Gastrocnemius medialis (tissue), 4 donors: ENCODE measurements at regions not wholly inside any gene's neighbourhood (a gene's known extent, or its start where the extent isn't known, plus 50 kb on each side); places are given as distances from the start of the nearest gene placed in this dataset.

Experiments
- ATAC-seq, 2 donors: fragments of 150-250 bp; one replicate each; pipeline ENCODE4 v1.9.1; 2016
- DNase-seq, 2 donors: peaks; one replicate each; pipeline ENCODE4 v3.0.0-alpha.2; 2019
- H3K27ac ChIP-seq, 4 donors: fragments of 200-600 bp; sonication (generic); 1 replicate in 1 of 4; 2 replicates in 3 of 4; pipeline ENCODE4 v1.5.1; 2016 to 2018; ENCODE audit warnings: mild to moderate bottlenecking in 2 of 4, moderate library complexity in 1 of 4
- H3K27me3 ChIP-seq, 3 donors: fragments of 200-600 bp; sonication (generic) in 2 of 3; 1 replicate in 1 of 3; 2 replicates in 2 of 3; pipeline versions ENCODE4 v1.5.1 to v1.6.0; 2016 to 2019; ENCODE audit warnings: mild to moderate bottlenecking in 1 of 3, moderate library complexity in 1 of 3
- H3K36me3 ChIP-seq, 2 donors: fragments of 200-600 bp; sonication (generic) in 1 of 2; one replicate each; pipeline ENCODE4 v1.5.1; 2017 to 2018
- H3K4me1 ChIP-seq, 2 donors: fragments of 200-600 bp; sonication (generic) in 1 of 2; one replicate each; pipeline ENCODE4 v1.5.1; 2016 to 2017; ENCODE audit warnings: mild to moderate bottlenecking in 2 of 2
- H3K4me3 ChIP-seq, 4 donors: fragments of 200-600 bp; sonication (generic) in 3 of 4; 1 replicate in 1 of 4; 2 replicates in 3 of 4; pipeline ENCODE4 v1.5.1; 2016 to 2019; ENCODE audit warnings: mild to moderate bottlenecking in 2 of 4
- H3K9me3 ChIP-seq, 3 donors: fragments of 200-600 bp; sonication (generic) in 2 of 3; 1 replicate in 1 of 3; 2 replicates in 2 of 3; pipeline ENCODE4 v1.5.1; 2016 to 2019
- CTCF ChIP-seq, 5 experiments: fragments of 450-650 bp in 3 of 5; fragments of 200-600 bp in 2 of 5; sonication (generic) in 2 of 5; IDR thresholded peaks in 4 of 5; conservative IDR thresholded peaks in 1 of 5; 1 replicate in 4 of 5; 2 replicates in 1 of 5; pipeline ENCODE4 v1.5.1; 2016 to 2019; ENCODE audit warnings: antibody characterized with exemption in 5 of 5, mild to moderate bottlenecking in 3 of 5, moderate library complexity in 3 of 5
- POLR2A ChIP-seq, 2 donors: fragments of 450-650 bp; IDR thresholded peaks; one replicate each; pipeline ENCODE4 v1.6.1; 2017; ENCODE audit warnings: antibody characterized with exemption in 2 of 2, mild to moderate bottlenecking in 2 of 2, moderate library complexity in 2 of 2
- in situ Hi-C, 4 donors: fragments of 200-750 bp; cut with MboI; loops; one replicate each; pipeline versions ENCODE4 v1.15.0 to v1.8.0; 2017; ENCODE audit warnings: low sequenced_read_pairs in 4 of 4
- intact Hi-C: fragments of 100-400 bp; cut with DNase I; formaldehyde crosslinking; loops from one replicate; pipeline ENCODE4 v1.15.1; 2023; ENCODE audit warnings: low total_unique reads

- ATAC-seq, result no peak
- intact Hi-C loops, result no loop called here
- in situ Hi-C loops, result no loop called here
- TF ChIP-seq POLR2A (IDR thresholded peaks at IDR 0.05), result no peak
- no peak for TF ChIP-seq CTCF (IDR thresholded peaks at IDR 0.05 in 4 of 5, conservative IDR thresholded peaks at IDR 0.05 in 1 of 5)
- Histone ChIP-seq H3K27me3 (no peaks in the 10 kb centered on the region), H3K27ac (no peak overlapping the region), H3K36me3 (no peaks in the 10 kb centered on the region), H3K9me3 (no peaks in the 10 kb centered on the region), H3K4me1 (no peaks in the 10 kb centered on the region), H3K4me3 (no peak overlapping the region)
- DNase-seq, result no peak
These were observed 1994.5 kb upstream of the FLRT2 start for GRCh38 chr14:83535444-83535843.

GRCh38 chr14:83541147-83541546, 1988.8 kb upstream of the FLRT2 start:
- H3K27ac ChIP-seq, result no peak overlapping the region
- H3K36me3 ChIP-seq, result no peaks in the 10 kb centered on the region
- DNase-seq, result no peak
- TF ChIP-seq CTCF (IDR thresholded peaks at IDR 0.05 in 4 of 5, conservative IDR thresholded peaks at IDR 0.05 in 1 of 5) (no peak), POLR2A (IDR thresholded peaks at IDR 0.05) (no peak)
- in situ Hi-C loops (no loop called here), intact Hi-C loops (no loop called here)
- H3K4me1 ChIP-seq, result no peaks in the 10 kb centered on the region
- H3K27me3 ChIP-seq, result no peaks in the 10 kb centered on the region
- H3K4me3 ChIP-seq, result no peak overlapping the region
- no peak for ATAC-seq
- H3K9me3 ChIP-seq, result no peaks in the 10 kb centered on the region

- in situ Hi-C loops, result no loop called here
- Histone ChIP-seq H3K36me3 (no peaks in the 10 kb centered on the region), H3K4me1 (no peaks in the 10 kb centered on the region), H3K27ac (no peak overlapping the region), H3K4me3 (no peak overlapping the region), H3K9me3 (no peaks in the 10 kb centered on the region), H3K27me3 (no peaks in the 10 kb centered on the region)
- TF ChIP-seq CTCF (IDR thresholded peaks at IDR 0.05 in 4 of 5, conservative IDR thresholded peaks at IDR 0.05 in 1 of 5) (no peak), POLR2A (IDR thresholded peaks at IDR 0.05) (no peak)
- DNase-seq (no peak), ATAC-seq (no peak)
- intact Hi-C loops, result no loop called here
These were observed 1981.7 kb upstream of the FLRT2 start for GRCh38 chr14:83548061-83548839.

GRCh38 chr14:83556065-83556464, 1973.9 kb upstream of the FLRT2 start:
- H3K4me1 ChIP-seq, result no peaks in the 10 kb centered on the region
- H3K27ac ChIP-seq, result no peak overlapping the region
- H3K36me3 ChIP-seq, result no peaks in the 10 kb centered on the region
- in situ Hi-C loops, result no loop called here
- intact Hi-C loops, result no loop called here
- ATAC-seq, result no peak
- TF ChIP-seq POLR2A (IDR thresholded peaks at IDR 0.05) (no peak), CTCF (IDR thresholded peaks at IDR 0.05 in 4 of 5, conservative IDR thresholded peaks at IDR 0.05 in 1 of 5) (no peak)
- no peak for DNase-seq
- no peaks in the 10 kb centered on the region for H3K27me3 ChIP-seq
- H3K4me3 ChIP-seq, result no peak overlapping the region
- no peaks in the 10 kb centered on the region for H3K9me3 ChIP-seq
